GM21619 (cell line): ENCODE measurements at regions not wholly inside any gene's neighbourhood (a gene's known extent, or its start where the extent isn't known, plus 50 kb on each side); places are given as distances from the start of the nearest gene placed in this dataset.

ENCODE experiments used
- ATAC-seq: cut with Tn5 transposase; IDR thresholded peaks from one replicate; pipeline ENCODE4 v1.9.1; 2021; ENCODE audit not compliant: unreplicated experiment

GRCh38 chr14:45381091-45381490 lies 128.1 kb upstream of the MIS18BP1 start:
- ATAC-seq = no peak

GRCh38 chr14:45377166-45377565 lies 124.2 kb upstream of the MIS18BP1 start:
- no peak for ATAC-seq

- no peak for ATAC-seq
Observed at GRCh38 chr14:45373877-45374276, 120.9 kb upstream of the MIS18BP1 start.

GRCh38 chr14:45364565-45365156 lies 111.7 kb upstream of the MIS18BP1 start:
- no peak for ATAC-seq

- no peak for ATAC-seq
Observed at GRCh38 chr14:45362505-45362904, 109.5 kb upstream of the MIS18BP1 start.

- no peak for ATAC-seq
Observed at GRCh38 chr14:45361727-45362126, 108.7 kb upstream of the MIS18BP1 start.

- ATAC-seq = no peak
Observed at GRCh38 chr14:45359746-45360145, 106.7 kb upstream of the MIS18BP1 start.

GRCh38 chr14:45332360-45332988 lies 79.5 kb upstream of the MIS18BP1 start:
- ATAC-seq = no peak

GRCh38 chr14:45308745-45309397 lies 55.9 kb upstream of the MIS18BP1 start:
- no peak for ATAC-seq
